ENCODE measurements at regions not wholly inside any gene's neighbourhood (a gene's known extent, or its start where the extent isn't known, plus 50 kb on each side); places are given as distances from the start of the nearest gene placed in this dataset.

- WGBS, 2 donors: 80 to 82% methylated on average over 1 of the region's 1 CpG
- Histone ChIP-seq H3K4me1 (no peaks in the 10 kb centered on the region), H3K36me3 (no peaks in the 10 kb centered on the region), H3K9me3 (no peaks in the 10 kb centered on the region), H3K27me3 (no peaks in the 10 kb centered on the region), H3K27ac (no peak overlapping the region), H3K4me3 (replicated peaks in 1 of 3) (no peak overlapping the region)
- intact Hi-C loops (cut with DNase I): no loop called here
- TF ChIP-seq, protein P1, sequence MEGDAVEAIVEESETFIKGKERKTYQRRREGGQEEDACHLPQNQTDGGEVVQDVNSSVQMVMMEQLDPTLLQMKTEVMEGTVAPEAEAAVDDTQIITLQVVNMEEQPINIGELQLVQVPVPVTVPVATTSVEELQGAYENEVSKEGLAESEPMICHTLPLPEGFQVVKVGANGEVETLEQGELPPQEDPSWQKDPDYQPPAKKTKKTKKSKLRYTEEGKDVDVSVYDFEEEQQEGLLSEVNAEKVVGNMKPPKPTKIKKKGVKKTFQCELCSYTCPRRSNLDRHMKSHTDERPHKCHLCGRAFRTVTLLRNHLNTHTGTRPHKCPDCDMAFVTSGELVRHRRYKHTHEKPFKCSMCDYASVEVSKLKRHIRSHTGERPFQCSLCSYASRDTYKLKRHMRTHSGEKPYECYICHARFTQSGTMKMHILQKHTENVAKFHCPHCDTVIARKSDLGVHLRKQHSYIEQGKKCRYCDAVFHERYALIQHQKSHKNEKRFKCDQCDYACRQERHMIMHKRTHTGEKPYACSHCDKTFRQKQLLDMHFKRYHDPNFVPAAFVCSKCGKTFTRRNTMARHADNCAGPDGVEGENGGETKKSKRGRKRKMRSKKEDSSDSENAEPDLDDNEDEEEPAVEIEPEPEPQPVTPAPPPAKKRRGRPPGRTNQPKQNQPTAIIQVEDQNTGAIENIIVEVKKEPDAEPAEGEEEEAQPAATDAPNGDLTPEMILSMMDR (IDR thresholded peaks at IDR 0.05): no peak
- no peak for TF ChIP-seq POLR2A (IDR thresholded peaks at IDR 0.05)
- DNase-seq: no peak
Observed at GRCh38 chr6:94673251-94673650, 904.1 kb upstream of the MANEA start.

- H3K4me3 ChIP-seq (replicated peaks in 1 of 3): no peak overlapping the region
- no peak for TF ChIP-seq POLR2A (IDR thresholded peaks at IDR 0.05)
- TF ChIP-seq, protein P1 (IDR thresholded peaks at IDR 0.05): no peak
- DNase-seq: no peak
- H3K9me3 ChIP-seq: no peaks in the 10 kb centered on the region
- H3K4me1 ChIP-seq: no peaks in the 10 kb centered on the region
- WGBS, 2 donors: 75 to 87% methylated on average over 3 of the region's 3 CpGs
- no peak overlapping the region for H3K27ac ChIP-seq
- no peaks in the 10 kb centered on the region for H3K36me3 ChIP-seq
- H3K27me3 ChIP-seq: no peaks in the 10 kb centered on the region
- intact Hi-C loops (cut with DNase I): no loop called here
Observed at GRCh38 chr6:94670017-94670416, 907.3 kb upstream of the MANEA start.

DNA sequence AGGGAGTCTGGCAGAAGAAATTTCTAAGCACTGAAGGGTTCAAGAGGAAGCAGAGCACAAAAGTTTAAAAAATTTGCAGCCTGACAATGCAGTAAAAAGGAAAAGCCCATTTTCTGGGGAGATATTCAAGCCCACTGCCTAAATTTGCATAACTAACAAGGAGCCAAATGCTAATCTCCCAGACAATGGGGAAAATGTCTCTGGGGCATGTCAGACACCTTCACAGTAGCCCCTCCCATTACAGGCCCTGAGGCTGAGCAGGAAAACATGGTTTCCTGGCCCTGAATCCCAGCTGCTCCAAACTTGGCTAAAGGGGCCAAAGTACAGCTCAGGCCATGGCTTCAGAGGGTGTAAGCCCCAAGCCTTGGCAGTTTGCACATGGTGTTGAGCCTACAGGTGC is 908.5 kb upstream of the MANEA start:
- intact Hi-C loops (cut with DNase I): no loop called here
- no peaks in the 10 kb centered on the region for H3K36me3 ChIP-seq
- no peak for DNase-seq
- H3K4me1 ChIP-seq: no peaks in the 10 kb centered on the region
- H3K27ac ChIP-seq: no peak overlapping the region
- no peak for TF ChIP-seq POLR2A (IDR thresholded peaks at IDR 0.05)
- TF ChIP-seq, protein P1 (IDR thresholded peaks at IDR 0.05): no peak
- no peak overlapping the region for H3K4me3 ChIP-seq (replicated peaks in 1 of 3)
- no peaks in the 10 kb centered on the region for H3K9me3 ChIP-seq
- H3K27me3 ChIP-seq: no peaks in the 10 kb centered on the region

DNA sequence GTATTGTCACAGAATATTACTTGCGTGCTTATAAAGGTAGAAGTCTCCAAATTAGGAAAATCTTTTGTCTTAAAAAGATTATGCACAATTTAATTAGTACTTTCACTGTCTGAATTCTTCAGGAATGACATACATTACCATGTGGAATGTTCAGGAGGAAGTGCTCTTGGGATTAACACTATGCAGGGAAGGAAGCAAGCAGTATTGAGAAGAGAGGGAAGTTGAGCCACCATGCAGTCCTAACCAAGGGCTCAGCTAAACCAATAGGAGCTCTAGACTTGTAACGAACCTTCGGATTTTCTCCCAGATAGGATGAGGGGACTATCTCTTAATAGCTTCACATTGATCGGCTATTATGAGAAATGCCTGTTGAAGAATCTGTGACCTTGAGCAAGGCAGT is 918.4 kb upstream of the MANEA start:
- 67 to 96% methylated on average over 4 of the region's 4 CpGs for WGBS, 2 donors
- TF ChIP-seq POLR2A (IDR thresholded peaks at IDR 0.05): no peak
- TF ChIP-seq, protein P1 (IDR thresholded peaks at IDR 0.05): no peak
- Histone ChIP-seq H3K4me1 (no peaks in the 10 kb centered on the region), H3K9me3 (no peaks in the 10 kb centered on the region), H3K27me3 (no peaks in the 10 kb centered on the region), H3K4me3 (replicated peaks in 1 of 3) (no peak overlapping the region), H3K27ac (no peak overlapping the region), H3K36me3 (no peaks in the 10 kb centered on the region)
- intact Hi-C loops (cut with DNase I): no loop called here
- DNase-seq: no peak

- H3K27me3 ChIP-seq: no peaks in the 10 kb centered on the region
- intact Hi-C loops (cut with DNase I): no loop called here
- TF ChIP-seq POLR2A (IDR thresholded peaks at IDR 0.05): no peak
- TF ChIP-seq, protein P1 (IDR thresholded peaks at IDR 0.05): no peak
- no peaks in the 10 kb centered on the region for H3K36me3 ChIP-seq
- WGBS, 2 donors: 84 to 85% methylated on average over 3 of the region's 3 CpGs
- no peak for DNase-seq
- no peak overlapping the region for H3K27ac ChIP-seq
- H3K4me1 ChIP-seq: no peaks in the 10 kb centered on the region
- no peak overlapping the region for H3K4me3 ChIP-seq (replicated peaks in 1 of 3)
- no peaks in the 10 kb centered on the region for H3K9me3 ChIP-seq
Observed at GRCh38 chr6:94651239-94651638, 926.1 kb upstream of the MANEA start.

Data from thyroid gland (tissue), 4 donors.